ENCODE measurements at regions not wholly inside any gene's neighbourhood (a gene's known extent, or its start where the extent isn't known, plus 50 kb on each side); places are given as distances from the start of the nearest gene placed in this dataset.

DNA sequence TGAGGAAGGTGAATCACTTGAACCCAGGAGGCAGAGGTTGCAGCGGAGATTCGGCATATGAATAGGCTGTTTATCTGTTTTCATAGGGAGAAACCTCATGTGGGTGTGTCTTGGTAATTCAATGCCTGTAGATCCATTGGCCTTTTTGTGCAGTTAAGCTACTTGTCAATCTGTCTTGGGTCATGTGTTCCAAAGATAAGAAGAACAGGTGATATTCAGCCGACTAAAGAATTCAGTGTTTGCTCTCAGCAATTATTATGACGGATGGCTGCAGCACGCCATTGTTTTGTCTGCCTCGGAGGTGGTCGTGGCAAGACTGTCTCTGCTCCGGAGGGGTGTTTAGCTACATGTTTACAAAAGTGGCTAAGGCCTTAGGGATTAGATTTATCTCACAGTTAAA lies 573.0 kb upstream of the PCDH9 start:
- TF ChIP-seq, protein P1, sequence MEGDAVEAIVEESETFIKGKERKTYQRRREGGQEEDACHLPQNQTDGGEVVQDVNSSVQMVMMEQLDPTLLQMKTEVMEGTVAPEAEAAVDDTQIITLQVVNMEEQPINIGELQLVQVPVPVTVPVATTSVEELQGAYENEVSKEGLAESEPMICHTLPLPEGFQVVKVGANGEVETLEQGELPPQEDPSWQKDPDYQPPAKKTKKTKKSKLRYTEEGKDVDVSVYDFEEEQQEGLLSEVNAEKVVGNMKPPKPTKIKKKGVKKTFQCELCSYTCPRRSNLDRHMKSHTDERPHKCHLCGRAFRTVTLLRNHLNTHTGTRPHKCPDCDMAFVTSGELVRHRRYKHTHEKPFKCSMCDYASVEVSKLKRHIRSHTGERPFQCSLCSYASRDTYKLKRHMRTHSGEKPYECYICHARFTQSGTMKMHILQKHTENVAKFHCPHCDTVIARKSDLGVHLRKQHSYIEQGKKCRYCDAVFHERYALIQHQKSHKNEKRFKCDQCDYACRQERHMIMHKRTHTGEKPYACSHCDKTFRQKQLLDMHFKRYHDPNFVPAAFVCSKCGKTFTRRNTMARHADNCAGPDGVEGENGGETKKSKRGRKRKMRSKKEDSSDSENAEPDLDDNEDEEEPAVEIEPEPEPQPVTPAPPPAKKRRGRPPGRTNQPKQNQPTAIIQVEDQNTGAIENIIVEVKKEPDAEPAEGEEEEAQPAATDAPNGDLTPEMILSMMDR (IDR thresholded peaks at IDR 0.05): no peak
- 67 to 71% methylated on average over 8 of the region's 8 CpGs for WGBS, 2 donors
- Histone ChIP-seq H3K4me1 (no peaks in the 10 kb centered on the region), H3K36me3 (no peaks in the 10 kb centered on the region), H3K4me3 (no peak overlapping the region), H3K27me3 (no peaks in the 10 kb centered on the region), H3K27ac (no peak overlapping the region), H3K9me3 (peaks cover 0 to 25% (median 0%) of the 10 kb centered on the region in 11 donors)
- ATAC-seq: no peak
- intact Hi-C loops (cut with DNase I): no loop called here
- DNase-seq: no peak

DNA sequence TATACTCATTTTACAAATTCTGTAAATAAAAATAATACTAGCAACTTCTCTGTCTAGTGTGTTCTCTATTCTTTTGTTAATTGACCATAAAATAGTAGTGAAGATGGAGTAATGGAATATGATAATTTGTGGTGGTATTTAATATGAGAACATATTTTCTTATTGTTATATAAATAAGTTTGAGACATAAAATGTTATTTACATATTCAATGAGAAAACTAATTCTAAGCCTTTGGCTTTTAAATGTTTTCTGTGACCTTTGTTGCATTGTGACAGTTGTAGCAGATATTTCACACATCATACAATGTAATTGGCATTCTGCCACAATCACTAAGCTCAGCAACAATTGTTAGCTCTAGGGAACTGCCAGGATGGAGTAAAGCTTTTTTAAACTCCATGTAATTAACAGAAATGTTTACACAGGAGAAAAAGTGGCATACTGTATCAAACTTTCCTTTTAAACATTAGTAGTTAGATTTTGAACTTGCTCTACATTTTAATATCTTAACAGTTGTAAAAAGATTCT lies 562.1 kb upstream of the PCDH9 start:
- H3K9me3 ChIP-seq: peaks cover 0 to 3% (median 0%) of the 10 kb centered on the region in 11 donors
- no peaks in the 10 kb centered on the region for H3K27me3 ChIP-seq
- intact Hi-C loops (cut with DNase I): loop anchor here in 1 of 10 donors (5.0 kb wide), 1 partner anchor 990 kb away; no protein-coding TSS in a partner anchor
- H3K4me1 ChIP-seq: no peaks in the 10 kb centered on the region
- ATAC-seq (no peak), DNase-seq (no peak)
- TF ChIP-seq, protein P1 (IDR thresholded peaks at IDR 0.05): no peak
- H3K36me3 ChIP-seq: no peaks in the 10 kb centered on the region
- no peak overlapping the region for H3K27ac ChIP-seq
- H3K4me3 ChIP-seq: no peak overlapping the region

DNA sequence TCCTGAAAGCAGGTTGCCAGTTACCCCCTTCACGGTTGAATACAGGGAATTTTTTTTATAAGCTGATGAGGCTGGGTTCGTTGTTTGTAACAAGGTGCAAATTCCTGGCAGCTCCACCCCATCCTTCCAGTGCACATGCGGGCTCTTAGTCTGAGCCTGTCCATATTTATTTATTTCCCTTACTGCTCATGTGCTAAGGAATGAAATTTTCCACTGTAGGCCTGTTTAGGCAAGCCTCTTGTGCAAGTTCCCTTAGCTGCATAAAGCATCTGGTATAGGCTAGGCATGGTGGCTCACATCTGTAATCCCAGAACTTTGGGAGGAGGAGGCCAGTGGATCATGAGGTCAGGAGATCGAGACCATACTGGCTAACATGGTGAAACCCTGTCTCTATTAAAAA lies 560.9 kb upstream of the PCDH9 start:
- 86 to 91% methylated on average over 4 of the region's 4 CpGs for WGBS, 2 donors

DNA sequence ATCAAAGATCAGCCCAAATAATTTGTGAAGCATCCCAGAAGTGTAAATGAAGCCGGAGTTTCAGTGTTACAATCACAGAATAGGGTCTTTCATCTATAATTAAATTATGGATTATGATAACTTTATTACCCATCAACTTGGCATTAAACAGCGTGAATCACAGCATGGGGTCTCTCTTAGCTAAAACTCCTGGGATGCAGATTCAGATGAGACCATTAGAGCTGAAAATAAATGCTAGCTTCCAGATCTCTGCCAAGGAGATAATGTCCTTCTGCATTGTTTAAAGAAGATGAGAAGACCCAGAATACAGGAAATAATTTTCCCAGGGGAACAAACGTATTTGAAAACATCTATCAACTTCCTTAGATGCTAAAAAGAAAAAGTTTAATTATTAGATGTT lies 546.0 kb upstream of the PCDH9 start:
- 48 to 57% methylated on average over 3 of the region's 3 CpGs for WGBS, 2 donors
- H3K9me3 ChIP-seq: peaks cover 0 to 16% (median 0%) of the 10 kb centered on the region in 11 donors
- H3K4me1 ChIP-seq: no peaks in the 10 kb centered on the region
- no peaks in the 10 kb centered on the region for H3K36me3 ChIP-seq
- ATAC-seq (no peak), DNase-seq (no peak)
- TF ChIP-seq, protein P1 (IDR thresholded peaks at IDR 0.05): no peak
- H3K27me3 ChIP-seq: no peaks in the 10 kb centered on the region
- no peak overlapping the region for H3K27ac ChIP-seq
- no peak overlapping the region for H3K4me3 ChIP-seq
- intact Hi-C loops (cut with DNase I): no loop called here

More for the DNA sequence above, 560.9 kb upstream of the PCDH9 start:
- Histone ChIP-seq H3K4me3 (no peak overlapping the region), H3K4me1 (no peaks in the 10 kb centered on the region), H3K9me3 (peaks cover 0 to 3% (median 0%) of the 10 kb centered on the region in 11 donors), H3K27me3 (no peaks in the 10 kb centered on the region), H3K27ac (no peak overlapping the region), H3K36me3 (no peaks in the 10 kb centered on the region)
- ATAC-seq (no peak), DNase-seq (no peak)
- TF ChIP-seq, protein P1 (IDR thresholded peaks at IDR 0.05): no peak
- intact Hi-C loops (cut with DNase I): loop anchor here in 1 of 10 donors (5.0 kb wide), 1 partner anchor 991 kb away; no protein-coding TSS in a partner anchor

All from heart right ventricle (tissue), 16 donors.